GM13976 (cell line): ENCODE measurements at regions not wholly inside any gene's neighbourhood (a gene's known extent, or its start where the extent isn't known, plus 50 kb on each side); places are given as distances from the start of the nearest gene placed in this dataset.

ENCODE experiments used
- DNase-seq: peaks from one replicate; pipeline ENCODE4 v3.0.0; 2012; ENCODE audit warnings: low spot score
- in situ Hi-C: fragments of 300-500 bp; cut with MboI; formaldehyde crosslinking; loops from one replicate; pipeline ENCODE4 v1.12.0; 2022; ENCODE audit warnings: low sequenced_read_pairs, mixed read lengths, inconsistent platforms; ENCODE audit not compliant: unreplicated experiment
- TF ChIP-seq, protein P1 (sequence below): IDR thresholded peaks from 2 replicates; pipeline ENCODE4 v1.5.1; 2012; ENCODE audit warnings: borderline replicate concordance, mild to moderate bottlenecking; ENCODE audit not compliant: insufficient read depth; ENCODE audit errors: extremely low read depth, missing control alignments, control extremely low read depth

DNA sequence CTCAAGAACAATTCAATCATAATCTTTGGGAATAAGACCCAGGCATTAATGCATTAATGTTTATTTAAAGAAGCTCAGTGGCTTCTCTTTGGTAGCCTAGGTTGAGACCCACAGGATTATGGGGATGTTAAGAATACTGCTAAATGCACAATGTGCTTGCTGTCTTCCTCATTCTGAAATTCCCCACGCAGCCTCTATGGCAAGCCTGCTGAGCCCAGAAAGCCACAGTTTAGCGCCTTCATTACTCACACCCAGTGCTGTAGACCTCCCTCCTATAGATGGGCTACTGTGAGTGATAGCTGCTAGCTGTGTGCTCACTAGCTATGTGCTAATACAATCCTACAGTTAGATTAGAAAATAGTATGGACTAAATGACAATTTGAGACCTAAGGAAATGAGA lies 90.6 kb downstream of the TNFSF13B start:
- in situ Hi-C loops: no loop called here
- DNase-seq: no peak
- TF ChIP-seq, protein P1, sequence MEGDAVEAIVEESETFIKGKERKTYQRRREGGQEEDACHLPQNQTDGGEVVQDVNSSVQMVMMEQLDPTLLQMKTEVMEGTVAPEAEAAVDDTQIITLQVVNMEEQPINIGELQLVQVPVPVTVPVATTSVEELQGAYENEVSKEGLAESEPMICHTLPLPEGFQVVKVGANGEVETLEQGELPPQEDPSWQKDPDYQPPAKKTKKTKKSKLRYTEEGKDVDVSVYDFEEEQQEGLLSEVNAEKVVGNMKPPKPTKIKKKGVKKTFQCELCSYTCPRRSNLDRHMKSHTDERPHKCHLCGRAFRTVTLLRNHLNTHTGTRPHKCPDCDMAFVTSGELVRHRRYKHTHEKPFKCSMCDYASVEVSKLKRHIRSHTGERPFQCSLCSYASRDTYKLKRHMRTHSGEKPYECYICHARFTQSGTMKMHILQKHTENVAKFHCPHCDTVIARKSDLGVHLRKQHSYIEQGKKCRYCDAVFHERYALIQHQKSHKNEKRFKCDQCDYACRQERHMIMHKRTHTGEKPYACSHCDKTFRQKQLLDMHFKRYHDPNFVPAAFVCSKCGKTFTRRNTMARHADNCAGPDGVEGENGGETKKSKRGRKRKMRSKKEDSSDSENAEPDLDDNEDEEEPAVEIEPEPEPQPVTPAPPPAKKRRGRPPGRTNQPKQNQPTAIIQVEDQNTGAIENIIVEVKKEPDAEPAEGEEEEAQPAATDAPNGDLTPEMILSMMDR: no peak

DNA sequence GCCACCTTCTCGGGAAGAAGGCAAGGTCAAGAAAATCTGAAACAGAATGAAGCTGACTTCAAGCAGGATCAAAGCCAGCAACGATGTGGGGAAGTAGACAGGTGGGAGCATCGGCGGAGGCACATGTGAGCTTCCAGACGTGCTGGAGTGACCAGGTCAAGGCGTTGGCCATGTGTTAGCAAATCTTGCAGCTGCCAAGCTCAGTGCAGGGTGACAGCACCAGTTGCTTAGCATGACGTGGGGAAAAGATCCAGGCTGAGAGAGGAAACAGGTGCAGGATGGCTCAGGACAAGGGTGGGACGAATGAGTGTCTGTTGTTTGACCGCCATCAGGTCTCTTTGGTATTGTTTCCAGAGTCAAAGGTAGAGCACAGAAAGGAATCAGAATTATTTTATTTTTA lies 92.3 kb downstream of the TNFSF13B start:
- in situ Hi-C loops: no loop called here
- no peak for DNase-seq
- TF ChIP-seq, protein P1: no peak

DNA sequence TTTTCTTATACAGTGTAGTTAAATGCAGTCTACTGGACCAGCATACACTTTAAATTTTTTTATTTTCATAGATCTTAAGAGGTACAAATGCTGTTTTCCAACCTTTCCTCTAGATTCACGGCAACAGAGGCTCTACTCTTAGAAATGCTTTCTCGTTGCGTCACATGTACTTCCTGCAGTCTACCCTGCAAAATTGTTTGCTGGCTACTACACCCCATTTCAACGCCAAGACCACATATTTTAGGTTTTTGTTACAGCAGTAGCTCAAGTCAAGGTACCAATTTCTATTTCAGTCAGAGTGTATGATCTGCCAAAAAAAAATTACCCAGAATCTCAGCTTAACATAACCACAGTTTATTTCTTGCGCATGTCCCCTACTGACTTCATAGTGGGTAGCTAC lies 94.1 kb downstream of the TNFSF13B start:
- in situ Hi-C loops: no loop called here
- TF ChIP-seq, protein P1: no peak
- no peak for DNase-seq

DNA sequence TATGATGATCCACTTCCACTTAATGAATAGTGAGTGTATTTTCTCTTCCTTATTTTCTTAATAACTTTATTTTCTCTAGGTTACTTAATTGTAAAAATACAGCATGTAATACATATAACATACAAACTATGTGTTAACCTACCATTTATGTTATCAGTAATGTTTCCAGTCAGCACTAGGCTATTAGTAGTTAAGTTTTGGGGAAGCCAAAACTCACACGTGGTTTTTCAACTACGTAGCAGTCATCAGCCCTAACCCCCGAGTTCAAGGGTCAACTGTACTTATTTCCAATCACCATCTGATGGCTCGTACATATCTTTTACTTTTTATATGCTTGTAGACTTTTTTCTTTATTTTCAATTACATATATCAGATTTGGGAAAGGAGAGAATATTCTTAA lies 95.7 kb downstream of the TNFSF13B start:
- DNase-seq: no peak
- in situ Hi-C loops: no loop called here
- TF ChIP-seq, protein P1: no peak

DNA sequence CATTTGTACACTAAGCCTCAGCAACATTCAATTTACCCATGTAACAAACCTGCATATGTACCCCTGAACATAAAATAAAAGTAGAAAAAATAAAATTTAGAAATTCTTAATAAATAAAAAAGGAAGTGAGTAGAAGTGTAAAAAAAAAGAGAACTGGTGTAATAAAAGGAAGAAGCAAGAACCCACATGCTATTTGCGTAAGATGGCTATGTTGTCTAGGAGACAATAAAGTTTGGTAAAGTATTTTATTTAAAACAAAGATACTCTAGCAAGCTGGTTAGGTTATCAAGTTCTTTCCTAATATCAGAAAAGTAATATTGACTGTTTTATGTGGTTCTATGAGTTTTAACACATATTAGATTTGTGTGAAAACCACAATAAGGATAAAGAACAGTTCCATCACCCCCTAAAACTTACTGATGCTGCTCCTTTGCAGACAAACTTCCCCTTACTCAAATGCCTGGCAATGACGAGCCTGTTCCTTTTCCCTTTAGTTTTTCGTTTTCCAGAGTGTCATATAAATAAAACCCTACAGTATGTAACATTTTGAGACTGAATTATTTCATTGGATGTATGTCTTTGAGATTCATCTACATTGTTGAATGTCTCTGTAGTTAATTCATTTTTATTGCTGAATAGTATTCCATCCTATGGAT lies 98.9 kb downstream of the TNFSF13B start:
- TF ChIP-seq, protein P1: no peak
- in situ Hi-C loops: no loop called here
- no peak for DNase-seq

DNA sequence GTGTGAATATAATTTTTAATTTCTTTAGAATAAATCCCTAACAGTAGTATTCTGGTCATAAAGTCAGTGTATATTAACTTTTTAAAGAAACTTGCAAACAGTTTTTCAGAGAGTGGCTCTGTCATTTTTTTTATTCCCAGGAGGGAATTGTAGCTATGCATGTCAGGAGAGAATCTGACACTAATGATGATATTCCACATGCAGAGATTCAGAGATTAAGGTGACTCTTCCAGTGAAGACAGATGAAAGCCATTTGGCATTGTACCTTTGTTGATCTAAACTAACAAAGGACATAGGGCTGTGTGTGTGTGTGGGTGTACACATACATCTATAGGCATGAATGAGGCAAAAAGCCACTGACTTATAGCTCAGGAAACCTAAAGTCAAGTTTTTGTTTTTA lies 99.9 kb downstream of the TNFSF13B start:
- no peak for DNase-seq
- in situ Hi-C loops: no loop called here
- TF ChIP-seq, protein P1: no peak
